HepG2 (cell line): ENCODE measurements at regions not wholly inside any gene's neighbourhood (a gene's known extent, or its start where the extent isn't known, plus 50 kb on each side); places are given as distances from the start of the nearest gene placed in this dataset.

Source experiments
- AFF4 ChIP-seq: sonication (generic); formaldehyde crosslinking; IDR thresholded peaks from 2 replicates; pipeline ENCODE4 v1.4.0; 2020; ENCODE audit warnings: missing genetic modification reagents
- ATF5 ChIP-seq: sonication (generic); formaldehyde crosslinking; IDR thresholded peaks from 2 replicates; pipeline ENCODE4 v1.4.0; 2020; ENCODE audit warnings: mild to moderate bottlenecking, low read depth, missing genetic modification reagents
- CHD4 ChIP-seq: fragments of 200-600 bp; sonication (generic); IDR thresholded peaks from 2 replicates; pipeline ENCODE4 v1.7.0; 2017; ENCODE audit warnings: mild to moderate bottlenecking, low read length, borderline replicate concordance
- SMC3 ChIP-seq: IDR thresholded peaks from 2 replicates; pipeline ENCODE4 v1.6.1; 2011; ENCODE audit warnings: low read length, improper control_type of control experiment
- TCF12 ChIP-seq, 2 experiments: fragments of 450-650 bp in 1 of 2; sonication (generic) in 1 of 2; formaldehyde crosslinking in 1 of 2; IDR thresholded peaks; 2 replicates each; pipeline versions ENCODE4 v1.6.1 to v1.8.0; 2017 to 2022; ENCODE audit warnings: antibody characterized with exemption in 1 of 2, mild to moderate bottlenecking in 1 of 2, missing genetic modification reagents in 1 of 2, moderate library complexity in 1 of 2
- YY1 ChIP-seq: IDR thresholded peaks from 2 replicates; pipeline ENCODE4 v1.6.1; 2011; ENCODE audit warnings: low read length, low read depth, moderate library complexity, mild to moderate bottlenecking; ENCODE audit not compliant: insufficient read depth, insufficient replicate concordance
- ZNF550 ChIP-seq: sonication (generic); formaldehyde crosslinking; IDR thresholded peaks from 2 replicates; pipeline ENCODE4 v1.4.0; 2020; ENCODE audit warnings: mild to moderate bottlenecking, missing genetic modification reagents, borderline replicate concordance
- ZNF580 ChIP-seq: IDR thresholded peaks from 2 replicates; pipeline ENCODE4 v1.6.1; 2016; ENCODE audit warnings: low read depth, borderline replicate concordance

- no peak for TF ChIP-seq ZNF550
- TF ChIP-seq ATF5 (CRISPR knock-in tag): no peak
- no peak for TF ChIP-seq YY1
- TF ChIP-seq TCF12 (IDR thresholded peaks at IDR 0.05): no peak
- TF ChIP-seq TCF12 (CRISPR knock-in tag; IDR thresholded peaks at IDR 0.05): no peak
- no peak for TF ChIP-seq ZNF580 (CRISPR knock-in tag)
- no peak for TF ChIP-seq SMC3
- TF ChIP-seq CHD4: no peak
- no peak for TF ChIP-seq AFF4 (CRISPR knock-in tag)
These were observed 349.5 kb upstream of the RGS6 start for GRCh38 chr14:71582705-71583104.
